Mesothelial cell of epicardium (in vitro differentiated cells): ENCODE measurements at regions not wholly inside any gene's neighbourhood (a gene's known extent, or its start where the extent isn't known, plus 50 kb on each side); places are given as distances from the start of the nearest gene placed in this dataset.
"Not testable (repeated sequence)": the region's sequence is repeated elsewhere in the genome, so short reads cannot be mapped to it uniquely, and the experiment has no call there.

Experiments used
- DNase-seq, 2 experiments: peaks; one replicate each; pipeline ENCODE4 v3.0.0; 2021; ENCODE audit warnings: low spot score in 2 of 2; ENCODE audit not compliant: unreplicated experiment in 2 of 2
- H3K27ac Mint-ChIP-seq: 2 replicates; pipeline ENCODE4 v1.8.0; 2021; ENCODE audit warnings: mixed read lengths
- H3K27me3 Mint-ChIP-seq: 2 replicates; pipeline ENCODE4 v1.8.0; 2021; ENCODE audit warnings: low read depth, mixed read lengths
- H3K36me3 Mint-ChIP-seq: 2 replicates; pipeline ENCODE4 v1.8.0; 2021; ENCODE audit warnings: mixed read lengths
- H3K4me1 Mint-ChIP-seq: 2 replicates; pipeline ENCODE4 v1.8.0; 2021; ENCODE audit warnings: mixed read lengths
- H3K4me3 Mint-ChIP-seq: 2 replicates; pipeline ENCODE4 v1.8.0; 2021; ENCODE audit warnings: mild to moderate bottlenecking, moderate library complexity, mixed read lengths
- H3K9me3 Mint-ChIP-seq: 2 replicates; pipeline ENCODE4 v1.8.0; 2021; ENCODE audit warnings: mixed read lengths
- TF ChIP-seq, protein P1 (sequence below): fragments of 200-600 bp; sonication (generic); IDR thresholded peaks from one replicate; pipeline ENCODE4 v1.5.0; 2021; ENCODE audit warnings: antibody characterized with exemption; ENCODE audit not compliant: unreplicated experiment

DNA sequence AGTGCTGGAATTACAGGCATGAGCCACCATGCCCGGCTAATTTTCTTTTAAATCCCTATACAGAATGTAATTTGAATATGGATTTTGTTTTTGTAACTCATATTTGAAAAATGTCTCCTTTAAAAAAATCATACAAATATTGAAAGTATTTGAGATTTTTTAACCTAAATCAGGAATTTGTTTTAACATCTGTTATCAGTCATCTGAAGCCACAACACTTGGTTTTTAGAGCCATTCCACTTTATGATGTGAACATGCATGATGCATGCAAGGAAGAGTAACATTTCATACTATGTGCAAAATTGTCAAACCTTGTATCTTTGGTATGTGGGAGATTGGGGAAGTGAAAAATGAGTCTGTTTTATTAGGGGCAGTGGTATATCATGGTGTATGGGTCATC is 124.5 kb upstream of the AHI1 start:
- no peak overlapping the region for H3K27ac Mint-ChIP-seq
- no peak overlapping the region for H3K4me3 Mint-ChIP-seq
- H3K4me1 Mint-ChIP-seq: peaks cover 11% of the 10 kb centered on the region
- H3K9me3 Mint-ChIP-seq: peaks cover 6% of the 10 kb centered on the region
- DNase-seq: no peak
- no peaks in the 10 kb centered on the region for H3K36me3 Mint-ChIP-seq
- no peaks in the 10 kb centered on the region for H3K27me3 Mint-ChIP-seq
- TF ChIP-seq, protein P1, sequence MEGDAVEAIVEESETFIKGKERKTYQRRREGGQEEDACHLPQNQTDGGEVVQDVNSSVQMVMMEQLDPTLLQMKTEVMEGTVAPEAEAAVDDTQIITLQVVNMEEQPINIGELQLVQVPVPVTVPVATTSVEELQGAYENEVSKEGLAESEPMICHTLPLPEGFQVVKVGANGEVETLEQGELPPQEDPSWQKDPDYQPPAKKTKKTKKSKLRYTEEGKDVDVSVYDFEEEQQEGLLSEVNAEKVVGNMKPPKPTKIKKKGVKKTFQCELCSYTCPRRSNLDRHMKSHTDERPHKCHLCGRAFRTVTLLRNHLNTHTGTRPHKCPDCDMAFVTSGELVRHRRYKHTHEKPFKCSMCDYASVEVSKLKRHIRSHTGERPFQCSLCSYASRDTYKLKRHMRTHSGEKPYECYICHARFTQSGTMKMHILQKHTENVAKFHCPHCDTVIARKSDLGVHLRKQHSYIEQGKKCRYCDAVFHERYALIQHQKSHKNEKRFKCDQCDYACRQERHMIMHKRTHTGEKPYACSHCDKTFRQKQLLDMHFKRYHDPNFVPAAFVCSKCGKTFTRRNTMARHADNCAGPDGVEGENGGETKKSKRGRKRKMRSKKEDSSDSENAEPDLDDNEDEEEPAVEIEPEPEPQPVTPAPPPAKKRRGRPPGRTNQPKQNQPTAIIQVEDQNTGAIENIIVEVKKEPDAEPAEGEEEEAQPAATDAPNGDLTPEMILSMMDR: no peak

GRCh38 chr6:135623979-135624378 is 126.4 kb upstream of the AHI1 start:
- Mint-ChIP-seq H3K27ac (no peak overlapping the region), H3K4me3 (no peak overlapping the region), H3K4me1 (peaks cover 13% of the 10 kb centered on the region), H3K36me3 (no peaks in the 10 kb centered on the region), H3K27me3 (no peaks in the 10 kb centered on the region), H3K9me3 (peaks cover 6% of the 10 kb centered on the region)
- no peak for DNase-seq
- TF ChIP-seq, protein P1: no peak

DNA sequence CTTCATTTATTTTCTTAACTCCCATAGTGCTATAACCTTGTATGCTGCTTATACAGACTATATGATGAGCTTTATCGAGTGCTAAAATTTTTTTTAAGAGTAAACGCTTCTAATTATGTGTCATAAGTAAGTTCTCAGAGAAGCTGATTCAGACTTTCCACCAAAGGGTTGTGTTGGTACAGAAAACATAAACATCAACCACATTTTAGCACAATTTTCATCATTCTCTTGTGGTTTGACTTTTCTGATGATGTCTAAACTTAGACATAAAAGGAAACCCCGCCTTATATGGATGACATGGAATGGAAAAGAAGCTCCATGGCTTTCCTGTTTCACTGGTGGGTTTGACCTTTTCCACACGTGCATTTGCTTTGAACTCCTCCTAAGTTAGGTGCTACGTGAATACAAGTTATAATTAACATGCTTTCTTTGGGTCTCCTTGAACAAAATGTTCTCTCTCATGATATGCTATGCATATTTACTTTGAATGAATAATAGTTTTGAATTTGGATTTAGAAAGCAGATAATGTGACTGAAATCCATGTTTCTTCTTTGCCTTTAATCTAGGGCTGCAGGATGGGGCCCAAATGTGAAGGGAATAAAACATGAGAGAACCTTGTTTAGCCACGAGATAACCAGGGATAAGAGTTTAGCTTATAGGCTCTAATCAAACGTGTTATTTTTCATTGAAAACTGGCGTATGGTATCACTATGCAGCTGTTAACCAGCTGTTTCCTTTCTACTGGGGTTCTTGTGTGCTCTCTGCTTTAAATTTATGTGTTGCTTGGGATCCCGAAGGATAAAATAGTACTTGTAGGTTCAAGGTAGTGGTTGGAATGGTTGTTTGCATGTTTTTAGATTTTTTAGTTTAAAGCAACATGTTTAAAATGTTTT is 127.1 kb upstream of the AHI1 start:
- H3K4me3 Mint-ChIP-seq: no peak overlapping the region
- H3K27me3 Mint-ChIP-seq: no peaks in the 10 kb centered on the region
- H3K9me3 Mint-ChIP-seq: peaks cover 6% of the 10 kb centered on the region
- DNase-seq: no peak
- TF ChIP-seq, protein P1: no peak
- H3K27ac Mint-ChIP-seq: no peak overlapping the region
- no peaks in the 10 kb centered on the region for H3K36me3 Mint-ChIP-seq
- H3K4me1 Mint-ChIP-seq: peaks cover 13% of the 10 kb centered on the region

DNA sequence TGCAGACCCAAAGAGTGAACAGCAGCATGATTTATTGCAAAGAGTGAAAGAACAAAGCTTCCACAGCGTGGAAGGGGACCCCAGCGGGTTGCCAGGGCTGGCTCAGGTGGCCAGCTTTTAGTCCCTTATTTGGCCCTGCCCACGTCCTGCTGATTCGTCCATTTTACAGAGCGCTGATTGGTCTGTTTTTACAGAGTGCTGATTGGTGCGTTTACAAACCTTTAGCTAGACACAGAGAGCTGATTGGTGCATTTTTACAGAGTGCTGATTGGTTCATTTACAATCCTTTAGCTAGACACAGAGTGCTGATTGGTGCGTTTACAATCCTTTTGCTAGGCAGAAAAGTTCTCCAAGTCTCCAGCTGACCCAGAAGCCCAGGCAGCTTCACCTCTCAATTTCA is 128.5 kb upstream of the AHI1 start:
- not testable (repeated sequence) for DNase-seq, H3K9me3 Mint-ChIP-seq, H3K27me3 Mint-ChIP-seq, H3K36me3 Mint-ChIP-seq, H3K27ac Mint-ChIP-seq, H3K4me3 Mint-ChIP-seq
- H3K4me1 Mint-ChIP-seq: peaks cover 11% of the 10 kb centered on the region

DNA sequence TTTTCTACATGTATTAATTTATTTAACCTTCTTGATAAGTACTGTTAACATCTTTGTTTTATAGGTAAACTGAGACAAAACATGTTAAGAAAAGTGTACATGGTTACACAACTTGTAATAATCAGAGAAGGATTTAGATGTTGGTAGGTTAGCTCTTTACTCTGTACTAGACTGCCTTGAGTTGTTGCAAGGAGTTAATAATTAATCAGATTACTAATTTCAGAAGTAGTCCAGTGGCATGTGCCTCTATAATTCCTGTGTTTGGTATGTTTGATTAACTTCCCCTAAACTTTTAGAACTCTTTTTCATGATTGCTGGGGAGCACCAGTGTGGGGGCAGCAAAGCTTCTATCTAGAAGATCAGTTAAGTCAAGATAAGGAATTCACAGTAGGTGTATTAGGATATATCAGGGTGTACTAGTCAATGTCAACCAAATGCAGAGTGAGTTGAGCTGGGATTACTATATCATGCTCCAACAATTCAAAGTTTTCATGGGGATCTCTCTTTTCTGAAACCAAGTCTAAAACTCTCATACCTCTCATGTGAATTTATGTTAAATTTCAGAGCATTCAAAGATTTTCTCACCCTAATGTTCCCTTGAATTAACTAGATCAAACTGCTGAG is 129.7 kb upstream of the AHI1 start:
- peaks cover 6% of the 10 kb centered on the region for H3K9me3 Mint-ChIP-seq
- no peak for DNase-seq
- H3K4me3 Mint-ChIP-seq: no peak overlapping the region
- H3K4me1 Mint-ChIP-seq: peaks cover 14% of the 10 kb centered on the region
- TF ChIP-seq, protein P1: no peak
- no peaks in the 10 kb centered on the region for H3K27me3 Mint-ChIP-seq
- H3K36me3 Mint-ChIP-seq: no peaks in the 10 kb centered on the region
- no peak overlapping the region for H3K27ac Mint-ChIP-seq

- TF ChIP-seq, protein P1: no peak
- Mint-ChIP-seq H3K9me3 (peaks cover 6% of the 10 kb centered on the region), H3K36me3 (no peaks in the 10 kb centered on the region), H3K4me3 (no peak overlapping the region), H3K27me3 (no peaks in the 10 kb centered on the region), H3K4me1 (peaks cover 12% of the 10 kb centered on the region), H3K27ac (no peak overlapping the region)
- no peak for DNase-seq
Measured at GRCh38 chr6:135630789-135631376, 133.3 kb upstream of the AHI1 start.
